ENCODE measurements at regions not wholly inside any gene's neighbourhood (a gene's known extent, or its start where the extent isn't known, plus 50 kb on each side); places are given as distances from the start of the nearest gene placed in this dataset.

- TF ChIP-seq CTCF (IDR thresholded peaks at IDR 0.05) = no peak
- TF ChIP-seq EP300 (IDR thresholded peaks at IDR 0.05) = no peak
- no peak for TF ChIP-seq POLR2AphosphoS5 (IDR thresholded peaks at IDR 0.05)
Measured at GRCh38 chr6:98777762-98778161, 56.6 kb upstream of the POU3F2 start.

Data from gastroesophageal sphincter (tissue), 3 donors.